Heart left ventricle (tissue), 16 donors: ENCODE measurements at regions not wholly inside any gene's neighbourhood (a gene's known extent, or its start where the extent isn't known, plus 50 kb on each side); places are given as distances from the start of the nearest gene placed in this dataset.

ENCODE experiments used
- ATAC-seq, 4 donors: fragments of 200-7000 bp; cut with Tn5 transposase; one replicate each; pipeline ENCODE4 v1.9.1; 2020 to 2022; ENCODE audit warnings: moderate library complexity in 4 of 4, mild to moderate bottlenecking in 3 of 4, moderate number of reproducible peaks in 1 of 4
- DNase-seq, 5 donors: peaks; one replicate each; pipeline ENCODE4 v3.0.0-alpha.2; 2020
- H3K27ac ChIP-seq, 12 donors: fragments of 200-600 bp; sonication (generic) in 4 of 12; one replicate each; pipeline versions ENCODE4 v1.5.0 to v1.8.0; 2016 to 2022; ENCODE audit warnings: mild to moderate bottlenecking in 2 of 12
- H3K27me3 ChIP-seq, 9 donors: fragments of 200-600 bp; sonication (generic) in 2 of 9; one replicate each; pipeline versions ENCODE4 v1.5.1 to v1.8.0; 2016 to 2022; ENCODE audit warnings: mild to moderate bottlenecking in 3 of 9
- H3K36me3 ChIP-seq, 9 donors: fragments of 200-600 bp; sonication (generic) in 2 of 9; one replicate each; pipeline versions ENCODE4 v1.5.0 to v1.8.0; 2018 to 2022; ENCODE audit warnings: mild to moderate bottlenecking in 2 of 9
- H3K4me1 ChIP-seq, 12 donors: fragments of 200-600 bp; sonication (generic) in 4 of 12; one replicate each; pipeline versions ENCODE4 v1.5.0 to v1.8.0; 2016 to 2022; ENCODE audit warnings: mild to moderate bottlenecking in 3 of 12
- H3K4me3 ChIP-seq, 12 donors: fragments of 200-600 bp; sonication (generic) in 4 of 12; one replicate each; pipeline versions ENCODE4 v1.5.0 to v1.8.0; 2017 to 2022; ENCODE audit warnings: mild to moderate bottlenecking in 9 of 12, moderate library complexity in 4 of 12
- H3K9me3 ChIP-seq, 12 donors: fragments of 200-600 bp; sonication (generic) in 4 of 12; one replicate each; pipeline versions ENCODE4 v1.5.0 to v1.8.0; 2016 to 2022; ENCODE audit warnings: mild to moderate bottlenecking in 1 of 12
- POLR2A ChIP-seq, 2 donors: fragments of 450-650 bp; IDR thresholded peaks; one replicate each; pipeline ENCODE4 v1.6.1; 2017; ENCODE audit warnings: antibody characterized with exemption in 2 of 2, mild to moderate bottlenecking in 2 of 2, moderate library complexity in 2 of 2
- WGBS, 4 donors: extraction: QIAGEN DNeasy Blood & Tissue Kit in 2 of 4; methylation state at CpG; one replicate each; pipeline versions ENCODE4 v1.1.5 to v1.1.7; 2013 to 2018; 5-methylcytosine and 5-hydroxymethylcytosine counted together
- intact Hi-C, 10 donors: fragments of 100-400 bp; cut with DNase I; formaldehyde crosslinking; loops; one replicate each; pipeline versions ENCODE4 v1.11.1 to v1.14.2; 2022
- TF ChIP-seq, protein P1 (sequence below), 12 donors: fragments of 200-600 bp; sonication (generic) in 4 of 12; IDR thresholded peaks; one replicate each; pipeline versions ENCODE4 v1.5.0 to v1.8.0; 2018 to 2022; ENCODE audit warnings: antibody characterized with exemption in 12 of 12, mild to moderate bottlenecking in 5 of 12
- donor health status: ischemic (EF 13 %, LVEDD 7.1; RV severe dilation, severe dysfunction).
- donor health status: healthy with polysubstance abuse.
- donor health status: DM: no; HTN: yes; CAD: no.
- donor health status: DM: no; HTN: no; CAD: no.
- donor health status: ischemic (EF 25% LVEDD 6.9; RV normal size, moderate dysfunction).
- donor health status: ischemic (EF 25% LVEDD 5.7; RV mildly dilated, moderate dysfunction).
- donor health status: healthy.
- donor health status: DM: yes; HTN: yes; CAD: no.
- donor health status: ischemic (EF 35%, LVEDD 5.7; RV mildly dilated, moderate dysfunction).
- donor health status: nonischemic (EF 11% LVEDD 7.7; RV severe dilation, severe dysfunction).
- donor health status: DM: yes; HTN: yes; CAD: no.
- donor health status: PGD.
- donor health status: ischemic (EF 29% LVEDD 5.4; RV normal size, mild dysfunction).
- donor health status: nonischemic (EF 23%, LVEDD 6.1; RV moderate dilation, normal function).

DNA sequence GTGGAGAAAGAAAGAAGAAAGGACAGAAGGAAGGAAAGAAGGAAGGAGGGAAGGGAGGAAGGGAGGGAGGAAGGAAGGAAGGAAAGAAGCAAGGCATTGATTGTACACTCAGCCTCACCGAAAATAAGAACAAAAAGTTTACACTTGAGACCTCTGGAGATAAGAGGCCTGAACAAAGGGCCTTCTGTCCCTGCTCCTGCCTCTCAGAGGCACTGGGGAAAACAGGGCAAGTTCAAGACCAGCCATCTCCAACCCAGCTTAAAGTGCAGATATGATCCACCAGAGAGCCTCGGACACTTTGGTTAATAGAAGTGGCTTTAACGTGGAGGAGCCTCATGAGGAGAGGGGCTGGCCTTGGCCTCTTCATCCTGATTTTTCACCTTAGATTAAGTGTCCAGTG, 582.9 kb upstream of the PPP2R3A start:
- no peak overlapping the region for H3K4me3 ChIP-seq
- no peaks in the 10 kb centered on the region for H3K4me1 ChIP-seq
- no peak for DNase-seq
- H3K9me3 ChIP-seq, result no peaks in the 10 kb centered on the region
- intact Hi-C loops, result no loop called here
- no peak overlapping the region for H3K27ac ChIP-seq
- no peak for ATAC-seq
- H3K36me3 ChIP-seq, result no peaks in the 10 kb centered on the region
- 37 to 54% (median 45%) methylated on average over 3 of the region's 3 CpGs for WGBS, 4 donors
- peaks cover 0 to 6% (median 0%) of the 10 kb centered on the region in 9 donors for H3K27me3 ChIP-seq
- no peak for TF ChIP-seq POLR2A (IDR thresholded peaks at IDR 0.05)
- TF ChIP-seq, protein P1, sequence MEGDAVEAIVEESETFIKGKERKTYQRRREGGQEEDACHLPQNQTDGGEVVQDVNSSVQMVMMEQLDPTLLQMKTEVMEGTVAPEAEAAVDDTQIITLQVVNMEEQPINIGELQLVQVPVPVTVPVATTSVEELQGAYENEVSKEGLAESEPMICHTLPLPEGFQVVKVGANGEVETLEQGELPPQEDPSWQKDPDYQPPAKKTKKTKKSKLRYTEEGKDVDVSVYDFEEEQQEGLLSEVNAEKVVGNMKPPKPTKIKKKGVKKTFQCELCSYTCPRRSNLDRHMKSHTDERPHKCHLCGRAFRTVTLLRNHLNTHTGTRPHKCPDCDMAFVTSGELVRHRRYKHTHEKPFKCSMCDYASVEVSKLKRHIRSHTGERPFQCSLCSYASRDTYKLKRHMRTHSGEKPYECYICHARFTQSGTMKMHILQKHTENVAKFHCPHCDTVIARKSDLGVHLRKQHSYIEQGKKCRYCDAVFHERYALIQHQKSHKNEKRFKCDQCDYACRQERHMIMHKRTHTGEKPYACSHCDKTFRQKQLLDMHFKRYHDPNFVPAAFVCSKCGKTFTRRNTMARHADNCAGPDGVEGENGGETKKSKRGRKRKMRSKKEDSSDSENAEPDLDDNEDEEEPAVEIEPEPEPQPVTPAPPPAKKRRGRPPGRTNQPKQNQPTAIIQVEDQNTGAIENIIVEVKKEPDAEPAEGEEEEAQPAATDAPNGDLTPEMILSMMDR (IDR thresholded peaks at IDR 0.05), result no peak

DNA sequence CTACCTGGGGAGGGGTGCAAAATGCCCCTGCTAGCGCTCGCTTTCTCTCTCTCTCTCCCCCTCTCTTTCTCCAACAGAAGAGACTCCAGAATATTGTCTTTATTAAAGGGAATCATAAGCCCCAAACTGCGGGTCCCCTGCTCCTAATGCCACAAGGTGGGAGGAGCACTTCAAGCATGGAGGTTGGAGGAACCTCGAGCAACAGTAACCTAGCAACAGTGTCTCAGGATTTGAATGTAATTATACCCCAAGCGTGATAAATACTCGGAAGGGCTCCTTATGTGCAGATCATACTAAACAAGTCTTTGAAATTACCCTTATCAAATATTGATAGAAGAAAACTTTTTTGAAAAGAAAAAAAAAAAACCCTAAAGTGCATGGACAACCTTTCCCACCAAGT, 582.2 kb upstream of the PPP2R3A start:
- Histone ChIP-seq H3K9me3 (no peaks in the 10 kb centered on the region), H3K27me3 (peaks cover 0 to 6% (median 0%) of the 10 kb centered on the region in 9 donors), H3K4me3 (no peak overlapping the region), H3K4me1 (no peaks in the 10 kb centered on the region), H3K27ac (no peak overlapping the region), H3K36me3 (no peaks in the 10 kb centered on the region)
- intact Hi-C loops, result no loop called here
- TF ChIP-seq POLR2A (IDR thresholded peaks at IDR 0.05), result no peak
- TF ChIP-seq, protein P1 (IDR thresholded peaks at IDR 0.05), result no peak
- ATAC-seq, result no peak
- WGBS, 4 donors, result 71 to 76% (median 73%) methylated on average over 6 of the region's 6 CpGs
- no peak for DNase-seq

DNA sequence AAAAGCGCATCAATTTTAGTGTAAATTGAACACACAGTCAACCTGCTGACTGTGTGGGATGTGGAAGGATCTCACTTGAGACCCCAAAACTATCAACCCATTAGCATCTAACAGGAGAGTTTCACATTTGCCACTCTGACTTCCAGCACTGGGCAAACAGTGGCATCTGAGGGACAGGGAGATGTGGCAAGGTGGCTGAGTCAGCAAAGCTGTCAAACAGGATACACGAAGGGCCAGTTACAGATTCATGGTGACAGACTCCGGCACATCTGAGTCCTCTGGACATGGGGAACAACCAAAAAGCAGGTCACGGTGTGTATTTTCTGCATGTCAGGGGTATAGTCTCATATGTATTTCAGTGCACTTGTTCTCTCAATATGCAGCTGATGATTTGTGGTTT, 573.4 kb upstream of the PPP2R3A start:
- Histone ChIP-seq H3K4me3 (no peak overlapping the region), H3K36me3 (no peaks in the 10 kb centered on the region), H3K4me1 (peaks cover 0 to 10% (median 0%) of the 10 kb centered on the region in 12 donors), H3K27ac (no peak overlapping the region), H3K27me3 (no peaks in the 10 kb centered on the region), H3K9me3 (peaks cover 0 to 35% (median 14%) of the 10 kb centered on the region in 12 donors)
- ATAC-seq (no peak), DNase-seq (no peak)
- 82 to 87% (median 84%) methylated on average over 4 of the region's 4 CpGs for WGBS, 4 donors
- TF ChIP-seq, protein P1 (IDR thresholded peaks at IDR 0.05), result no peak
- no peak for TF ChIP-seq POLR2A (IDR thresholded peaks at IDR 0.05)
- intact Hi-C loops, result no loop called here

DNA sequence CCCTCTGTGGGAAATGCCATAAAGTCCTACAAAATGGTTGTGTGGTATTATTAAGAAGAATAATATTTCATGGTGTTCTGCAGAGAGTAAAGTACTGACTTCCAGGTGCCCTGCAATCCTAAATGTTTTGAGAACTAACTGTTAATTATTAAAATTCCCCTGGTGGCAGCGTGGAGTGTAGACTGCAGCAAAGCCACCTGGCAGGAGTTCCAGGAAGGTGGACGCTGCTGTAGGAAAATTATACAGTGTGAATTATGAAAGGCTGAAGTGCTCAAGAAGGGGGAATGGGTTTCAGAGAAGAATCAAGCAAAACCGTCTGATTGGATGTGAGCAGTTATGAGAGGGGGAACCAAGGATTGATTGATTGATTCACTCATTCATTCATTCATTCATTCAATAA, 572.4 kb upstream of the PPP2R3A start:
- no peaks in the 10 kb centered on the region for H3K36me3 ChIP-seq
- H3K27ac ChIP-seq, result no peak overlapping the region
- ATAC-seq, result no peak
- TF ChIP-seq, protein P1 (IDR thresholded peaks at IDR 0.05), result no peak
- no peak for TF ChIP-seq POLR2A (IDR thresholded peaks at IDR 0.05)
- peaks cover 0 to 10% (median 0%) of the 10 kb centered on the region in 12 donors for H3K4me1 ChIP-seq
- intact Hi-C loops, result no loop called here
- no peak overlapping the region for H3K4me3 ChIP-seq
- DNase-seq, result no peak
- H3K9me3 ChIP-seq, result peaks cover 0 to 35% (median 14%) of the 10 kb centered on the region in 12 donors
- whole genome bisulfite sequencing, 4 donors, result 75 to 85% (median 79%) methylated on average over 3 of the region's 3 CpGs
- H3K27me3 ChIP-seq, result no peaks in the 10 kb centered on the region
